Lung (tissue), 11 donors: ENCODE measurements at regions not wholly inside any gene's neighbourhood (a gene's known extent, or its start where the extent isn't known, plus 50 kb on each side); places are given as distances from the start of the nearest gene placed in this dataset.

Experiments used
- ATAC-seq: fragments of 200-7000 bp; cut with Tn5 transposase; one replicate; pipeline ENCODE4 v1.9.1; 2020; ENCODE audit warnings: moderate number of reproducible peaks; ENCODE audit not compliant: insufficient read depth, low FRiP score
- DNase-seq, 3 donors: peaks; one replicate each; pipeline ENCODE4 v3.0.0-alpha.2; 2013 to 2017
- H3K27ac ChIP-seq, 2 donors: one replicate each; pipeline ENCODE4 v1.5.1; 2013; ENCODE audit warnings: mild to moderate bottlenecking in 2 of 2, moderate library complexity in 2 of 2, control low read depth in 1 of 2, inconsistent platforms in 1 of 2, low read depth in 1 of 2, low read length in 1 of 2
- H3K27me3 ChIP-seq, 3 donors: one replicate each; pipeline ENCODE4 v1.5.1; 2013; ENCODE audit warnings: low read length in 2 of 3; ENCODE audit not compliant: control insufficient read depth in 3 of 3, insufficient read depth in 3 of 3
- H3K36me3 ChIP-seq, 4 donors: one replicate each; pipeline ENCODE4 v1.5.1; 2013; ENCODE audit warnings: low read length in 4 of 4, mild to moderate bottlenecking in 1 of 4, moderate library complexity in 1 of 4; ENCODE audit not compliant: control insufficient read depth in 4 of 4, insufficient read depth in 4 of 4
- H3K4me1 ChIP-seq, 5 donors: one replicate each; pipeline ENCODE4 v1.5.1; 2013; ENCODE audit warnings: low read length in 5 of 5, mild to moderate bottlenecking in 2 of 5, moderate library complexity in 1 of 5; ENCODE audit not compliant: control insufficient read depth in 5 of 5, insufficient read depth in 5 of 5
- H3K4me3 ChIP-seq: one replicate; pipeline ENCODE4 v1.5.1; 2013; ENCODE audit warnings: mild to moderate bottlenecking, control low read depth, moderate library complexity
- H3K9ac ChIP-seq, 2 donors: one replicate each; pipeline ENCODE4 v1.5.1; 2013; ENCODE audit warnings: low read length in 2 of 2, control low read depth in 1 of 2; ENCODE audit not compliant: insufficient read depth in 1 of 2
- H3K9me3 ChIP-seq, 4 donors: one replicate each; pipeline ENCODE4 v1.5.1; 2013; ENCODE audit warnings: low read length in 3 of 4, mild to moderate bottlenecking in 1 of 4, moderate library complexity in 1 of 4; ENCODE audit not compliant: control insufficient read depth in 4 of 4, insufficient read depth in 3 of 4
- CTCF ChIP-seq: IDR thresholded peaks from 2 replicates; pipeline ENCODE4 v1.5.1; 2012; ENCODE audit warnings: mild to moderate bottlenecking; ENCODE audit errors: control extremely low read depth, extremely low read depth
- WGBS, 2 donors: extraction: QIAGEN DNeasy Blood & Tissue Kit; methylation state at CpG; one replicate each; pipeline ENCODE4 v1.1.7; 2013; 5-methylcytosine and 5-hydroxymethylcytosine counted together
- donor health status: control.
- donor health status: control.
- donor health status: Bipolar disorder and iron deficiency.
- donor health status: healthy.
- donor health status: DM: yes; HTN: yes; CAD: no.

GRCh38 chr1:192263436-192263835 lies 53.4 kb upstream of the RGS21 start:
- Histone ChIP-seq H3K27me3 (no peaks in the 10 kb centered on the region), H3K9me3 (no peaks in the 10 kb centered on the region), H3K27ac (no peak overlapping the region), H3K36me3 (no peaks in the 10 kb centered on the region), H3K4me1 (no peaks in the 10 kb centered on the region), H3K4me3 (no peak overlapping the region), H3K9ac (no peak overlapping the region)
- TF ChIP-seq CTCF, result no peak
- ATAC-seq, result no peak
- WGBS, 2 donors, result 53 to 79% methylated on average over 2 of the region's 2 CpGs
- no peak for DNase-seq

- H3K4me3 ChIP-seq, result no peak overlapping the region
- ATAC-seq (no peak), DNase-seq (no peak)
- 63 to 72% methylated on average over 1 of the region's 1 CpG for WGBS, 2 donors
- no peaks in the 10 kb centered on the region for H3K36me3 ChIP-seq
- no peaks in the 10 kb centered on the region for H3K27me3 ChIP-seq
- no peaks in the 10 kb centered on the region for H3K9me3 ChIP-seq
- no peak overlapping the region for H3K27ac ChIP-seq
- H3K4me1 ChIP-seq, result no peaks in the 10 kb centered on the region
- no peak for TF ChIP-seq CTCF
- no peak overlapping the region for H3K9ac ChIP-seq
These were observed 51.1 kb upstream of the RGS21 start for GRCh38 chr1:192265516-192266173.

GRCh38 chr1:192266645-192267044 lies 50.1 kb upstream of the RGS21 start:
- no peak for TF ChIP-seq CTCF
- peak in 1 of 3 donors; percentile 6 for DNase-seq
- no peak overlapping the region for H3K27ac ChIP-seq

More at GRCh38 chr1:192266645-192267044, 50.1 kb upstream of the RGS21 start:
- no peak for ATAC-seq
- 60 to 75% methylated on average over 3 of the region's 3 CpGs for WGBS, 2 donors
- no peaks in the 10 kb centered on the region for H3K4me1 ChIP-seq
- no peak overlapping the region for H3K4me3 ChIP-seq
- H3K27me3 ChIP-seq, result no peaks in the 10 kb centered on the region
- no peaks in the 10 kb centered on the region for H3K36me3 ChIP-seq
- H3K9ac ChIP-seq, result no peak overlapping the region
- H3K9me3 ChIP-seq, result no peaks in the 10 kb centered on the region
